Activated CD4-positive, alpha-beta T cell treated with anti-CD3 and anti-CD28 coated beads for 36 hours (primary cell): ENCODE measurements at regions not wholly inside any gene's neighbourhood (a gene's known extent, or its start where the extent isn't known, plus 50 kb on each side); places are given as distances from the start of the nearest gene placed in this dataset.

Source experiments
- ATAC-seq: fragments of 200-7000 bp; cut with Tn5 transposase; one replicate; pipeline ENCODE4 v1.10.0; 2021; ENCODE audit warnings: mild to moderate bottlenecking, moderate library complexity
- CTCF ChIA-PET: fragments of 350-600 bp; sonication (Branson Sonifier 250); formaldehyde crosslinking; loops from one replicate; lab custom pipeline; 2021; ENCODE audit warnings: antibody characterized with exemption; lab: Charles Lee
- POLR2A ChIA-PET: fragments of 350-600 bp; sonication (Branson Sonifier 250); formaldehyde crosslinking; loops from one replicate; lab custom pipeline; 2021; ENCODE audit warnings: antibody characterized with exemption, inconsistent platforms; lab: Charles Lee
- DNase-seq: peaks from one replicate; pipeline ENCODE4 v3.0.0-alpha.2; 2020
- H3K27ac Mint-ChIP-seq: one replicate; pipeline ENCODE4 v1.8.0; 2021; ENCODE audit warnings: mixed read lengths
- H3K27me3 Mint-ChIP-seq: one replicate; pipeline ENCODE4 v1.8.0; 2021; ENCODE audit warnings: mixed read lengths
- H3K36me3 Mint-ChIP-seq: one replicate; pipeline ENCODE4 v1.8.0; 2021; ENCODE audit warnings: low read depth, mixed read lengths
- H3K4me1 Mint-ChIP-seq: one replicate; pipeline ENCODE4 v1.8.0; 2021; ENCODE audit warnings: mixed read lengths
- H3K4me3 Mint-ChIP-seq: one replicate; pipeline ENCODE4 v1.8.0; 2021; ENCODE audit warnings: mild to moderate bottlenecking, moderate library complexity, mixed read lengths
- H3K9me3 Mint-ChIP-seq: one replicate; pipeline ENCODE4 v1.8.0; 2021; ENCODE audit warnings: low read depth, mixed read lengths
- intact Hi-C, 2 experiments: fragments of 100-400 bp; cut with DNase I in 1 of 2; cut with micrococcal nuclease in 1 of 2; formaldehyde crosslinking; loops; one replicate each; pipeline versions ENCODE4 v1.14.2 to v1.15.1; 2022 to 2024; cut with DNase I, micrococcal nuclease

DNA sequence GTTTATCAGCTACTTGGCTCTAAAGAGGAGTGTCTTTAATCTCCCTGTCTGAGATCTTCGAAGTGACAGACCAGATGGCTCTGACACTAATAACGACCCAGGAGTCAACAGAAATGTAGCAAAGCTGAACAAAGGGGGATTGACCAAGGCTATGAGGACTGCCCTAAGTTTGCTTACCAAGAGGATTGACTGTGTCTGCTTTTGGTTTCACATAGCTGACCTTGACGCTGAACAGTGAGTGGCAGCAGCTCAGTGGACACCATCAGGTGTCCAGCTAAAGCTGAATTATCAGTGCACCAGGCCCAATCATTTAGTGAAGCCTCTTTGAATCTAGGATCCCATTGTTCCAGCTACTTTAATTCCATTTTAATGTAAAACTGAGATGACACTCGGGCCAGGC, 262.6 kb downstream of the COX7C start:
- no peak for DNase-seq
- POLR2A ChIA-PET: no interaction called here
- Mint-ChIP-seq H3K4me1 (no peaks in the 10 kb centered on the region), H3K4me3 (no peak overlapping the region), H3K9me3 (no peaks in the 10 kb centered on the region), H3K27ac (no peak overlapping the region), H3K27me3 (peaks cover 6% of the 10 kb centered on the region), H3K36me3 (no peaks in the 10 kb centered on the region)
- intact Hi-C loops: loop anchor here (1.0 to 2.0 kb wide), 4 partner anchors 86 to 520 kb away; no protein-coding TSS in a partner anchor
- ATAC-seq: no peak
- CTCF ChIA-PET: interaction anchor here (0.6 to 1.6 kb wide), 12 partner anchors 8 to 503 kb away, joined by 3 to 25 read pairs (median 3); no protein-coding TSS in a partner anchor

- Mint-ChIP-seq H3K4me1 (no peaks in the 10 kb centered on the region), H3K4me3 (no peak overlapping the region), H3K9me3 (no peaks in the 10 kb centered on the region), H3K27me3 (peaks cover 5% of the 10 kb centered on the region), H3K27ac (no peak overlapping the region), H3K36me3 (no peaks in the 10 kb centered on the region)
- ATAC-seq (peak; percentile 97), DNase-seq (peak; percentile 55)
- POLR2A ChIA-PET: no interaction called here
- CTCF ChIA-PET: interaction anchor here (0.5 to 1.6 kb wide), 12 partner anchors 8 to 499 kb away, joined by 3 to 25 read pairs (median 3); no protein-coding TSS in a partner anchor
- intact Hi-C loops: loop anchor here (1.0 to 2.0 kb wide), 6 partner anchors 86 to 520 kb away; no protein-coding TSS in a partner anchor
Measured at GRCh38 chr5:86880785-86881492, 263.2 kb downstream of the COX7C start.

GRCh38 chr5:86881493-86882090, 263.9 kb downstream of the COX7C start:
- no peaks in the 10 kb centered on the region for H3K36me3 Mint-ChIP-seq
- POLR2A ChIA-PET: no interaction called here
- H3K27me3 Mint-ChIP-seq: peaks cover 3% of the 10 kb centered on the region
- no peaks in the 10 kb centered on the region for H3K4me1 Mint-ChIP-seq
- no peaks in the 10 kb centered on the region for H3K9me3 Mint-ChIP-seq
- no peak for DNase-seq
- intact Hi-C loops: loop anchor here (1.0 to 2.0 kb wide), 5 partner anchors 85 to 519 kb away; no protein-coding TSS in a partner anchor
- ATAC-seq: no peak
- H3K27ac Mint-ChIP-seq: no peak overlapping the region
- no peak overlapping the region for H3K4me3 Mint-ChIP-seq
- CTCF ChIA-PET: interaction anchor here (0.5 kb wide), 1 partner anchor 86 kb away, joined by 3 read pairs; no protein-coding TSS in a partner anchor

DNA sequence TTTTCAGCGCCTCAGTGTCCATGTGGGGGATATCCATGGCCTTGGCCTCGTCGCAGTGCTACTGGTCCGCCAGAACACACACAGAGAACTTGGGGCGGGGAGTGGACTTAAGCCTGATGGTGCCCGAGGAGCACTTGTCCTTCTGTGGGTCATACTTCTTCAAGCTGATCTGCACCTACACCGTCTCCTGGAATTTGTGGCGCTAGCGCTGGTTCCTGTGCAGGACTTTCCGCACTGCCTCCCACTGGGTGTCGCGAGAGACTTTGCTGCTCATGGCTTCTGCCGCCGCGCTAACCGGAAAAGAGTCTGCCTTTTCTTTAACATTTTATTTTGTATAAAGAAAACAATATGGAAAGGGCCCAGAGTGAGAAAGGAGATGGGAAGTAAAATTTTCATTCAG, 266.9 kb downstream of the COX7C start:
- Mint-ChIP-seq H3K36me3 (no peaks in the 10 kb centered on the region), H3K27me3 (peaks cover 3% of the 10 kb centered on the region), H3K9me3 (no peaks in the 10 kb centered on the region), H3K4me3 (no peak overlapping the region), H3K4me1 (no peaks in the 10 kb centered on the region), H3K27ac (no peak overlapping the region)
- CTCF ChIA-PET: no interaction called here
- intact Hi-C loops: no loop called here
- POLR2A ChIA-PET: no interaction called here
- ATAC-seq: no peak
- no peak for DNase-seq

DNA sequence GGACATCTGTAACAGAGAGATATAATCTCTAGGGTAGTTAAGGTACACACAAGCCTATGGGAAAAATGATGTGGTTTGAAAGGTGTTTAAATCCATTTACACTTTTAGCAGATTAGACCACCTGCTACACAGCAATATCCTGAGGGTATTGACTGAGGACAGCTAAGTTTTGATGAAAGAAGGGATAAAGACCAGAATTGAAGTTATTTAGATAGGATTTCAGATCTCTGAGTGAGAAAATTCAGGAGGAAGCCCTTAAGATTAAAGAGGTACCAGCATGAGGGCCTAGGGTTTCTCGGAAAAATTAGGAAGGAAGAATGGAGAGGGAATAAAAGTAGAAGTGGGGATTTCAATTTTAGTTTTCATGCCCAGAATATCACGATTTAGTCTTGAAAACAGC, 267.3 kb downstream of the COX7C start:
- Mint-ChIP-seq H3K4me3 (no peak overlapping the region), H3K27me3 (peaks cover 3% of the 10 kb centered on the region), H3K4me1 (no peaks in the 10 kb centered on the region), H3K9me3 (no peaks in the 10 kb centered on the region), H3K36me3 (no peaks in the 10 kb centered on the region), H3K27ac (no peak overlapping the region)
- no peak for DNase-seq
- intact Hi-C loops: no loop called here
- ATAC-seq: no peak
- CTCF ChIA-PET: no interaction called here
- POLR2A ChIA-PET: no interaction called here

DNA sequence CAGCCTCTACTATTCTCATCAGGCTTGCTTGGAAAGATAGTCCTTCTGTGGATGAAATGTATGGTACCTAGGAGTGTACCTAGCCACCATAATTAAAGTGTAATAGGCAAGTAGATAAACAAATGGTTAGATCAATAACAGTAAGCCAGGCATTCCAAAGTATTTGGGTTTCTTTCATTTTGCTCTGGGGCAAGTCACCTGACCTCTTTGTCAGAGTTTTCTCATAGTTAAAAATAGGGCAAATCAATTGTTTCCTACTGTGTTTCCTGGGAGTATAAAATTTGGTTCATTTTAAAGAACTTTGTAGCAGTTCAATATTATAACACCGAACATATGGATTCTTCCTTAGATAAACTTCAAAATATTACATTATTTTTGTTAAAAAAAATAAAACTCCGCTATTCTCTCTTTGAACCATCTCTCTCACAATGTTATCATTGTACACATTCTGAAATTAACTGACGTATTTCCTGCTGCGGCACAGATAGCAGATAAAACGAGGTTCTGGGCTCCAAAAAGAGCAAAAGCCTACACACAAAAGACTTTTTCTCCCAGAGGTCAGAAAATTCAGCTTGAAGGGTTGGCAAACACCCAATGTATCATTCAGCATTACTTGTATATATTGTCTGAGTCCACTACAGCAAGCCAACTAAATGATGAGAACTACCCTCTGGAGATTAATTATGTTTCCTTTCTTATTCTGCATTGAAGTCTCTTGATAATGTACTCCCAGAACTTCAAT, 267.9 kb downstream of the COX7C start:
- POLR2A ChIA-PET: no interaction called here
- CTCF ChIA-PET: no interaction called here

GRCh38 chr5:86890375-86890774, 272.6 kb downstream of the COX7C start:
- Mint-ChIP-seq H3K4me1 (no peaks in the 10 kb centered on the region), H3K27ac (no peak overlapping the region), H3K36me3 (no peaks in the 10 kb centered on the region), H3K27me3 (peaks cover 3% of the 10 kb centered on the region), H3K4me3 (no peak overlapping the region), H3K9me3 (no peaks in the 10 kb centered on the region)
- intact Hi-C loops: no loop called here
- ATAC-seq (no peak), DNase-seq (no peak)
- ChIA-PET CTCF (no interaction called here), POLR2A (no interaction called here)

More for the DNA sequence above, 267.9 kb downstream of the COX7C start:
- H3K9me3 Mint-ChIP-seq: no peaks in the 10 kb centered on the region
- H3K36me3 Mint-ChIP-seq: no peaks in the 10 kb centered on the region
- DNase-seq (no peak), ATAC-seq (no peak)
- H3K27me3 Mint-ChIP-seq: peaks cover 3% of the 10 kb centered on the region
- no peak overlapping the region for H3K27ac Mint-ChIP-seq
- H3K4me1 Mint-ChIP-seq: no peaks in the 10 kb centered on the region
- intact Hi-C loops: no loop called here
- no peak overlapping the region for H3K4me3 Mint-ChIP-seq

GRCh38 chr5:86894056-86894455, 276.3 kb downstream of the COX7C start:
- no peaks in the 10 kb centered on the region for H3K27me3 Mint-ChIP-seq
- H3K27ac Mint-ChIP-seq: no peak overlapping the region
- ChIA-PET CTCF (no interaction called here), POLR2A (no interaction called here)
- DNase-seq: no peak
- no peak overlapping the region for H3K4me3 Mint-ChIP-seq
- no peaks in the 10 kb centered on the region for H3K4me1 Mint-ChIP-seq
- intact Hi-C loops: no loop called here
- no peaks in the 10 kb centered on the region for H3K36me3 Mint-ChIP-seq
- no peaks in the 10 kb centered on the region for H3K9me3 Mint-ChIP-seq
- no peak for ATAC-seq

- H3K4me1 Mint-ChIP-seq: no peaks in the 10 kb centered on the region
- ChIA-PET CTCF (interaction anchor here (0.9 kb wide), 1 partner anchor 16 kb away, joined by 3 read pairs; no protein-coding TSS in a partner anchor), POLR2A (no interaction called here)
- H3K27me3 Mint-ChIP-seq: peaks cover 6% of the 10 kb centered on the region
- H3K9me3 Mint-ChIP-seq: no peaks in the 10 kb centered on the region
- no peak for DNase-seq
- H3K4me3 Mint-ChIP-seq: no peak overlapping the region
- H3K27ac Mint-ChIP-seq: no peak overlapping the region
- intact Hi-C loops: no loop called here
- no peak for ATAC-seq
- no peaks in the 10 kb centered on the region for H3K36me3 Mint-ChIP-seq
Measured at GRCh38 chr5:86896916-86897315, 279.2 kb downstream of the COX7C start.

- ChIA-PET CTCF (no interaction called here), POLR2A (no interaction called here)
- ATAC-seq (no peak), DNase-seq (no peak)
- intact Hi-C loops: no loop called here
- H3K36me3 Mint-ChIP-seq: no peaks in the 10 kb centered on the region
- H3K27me3 Mint-ChIP-seq: peaks cover 17% of the 10 kb centered on the region
- H3K4me1 Mint-ChIP-seq: no peaks in the 10 kb centered on the region
- H3K9me3 Mint-ChIP-seq: no peaks in the 10 kb centered on the region
- no peak overlapping the region for H3K4me3 Mint-ChIP-seq
- H3K27ac Mint-ChIP-seq: no peak overlapping the region
Measured at GRCh38 chr5:86909418-86910295, 291.9 kb downstream of the COX7C start.

DNA sequence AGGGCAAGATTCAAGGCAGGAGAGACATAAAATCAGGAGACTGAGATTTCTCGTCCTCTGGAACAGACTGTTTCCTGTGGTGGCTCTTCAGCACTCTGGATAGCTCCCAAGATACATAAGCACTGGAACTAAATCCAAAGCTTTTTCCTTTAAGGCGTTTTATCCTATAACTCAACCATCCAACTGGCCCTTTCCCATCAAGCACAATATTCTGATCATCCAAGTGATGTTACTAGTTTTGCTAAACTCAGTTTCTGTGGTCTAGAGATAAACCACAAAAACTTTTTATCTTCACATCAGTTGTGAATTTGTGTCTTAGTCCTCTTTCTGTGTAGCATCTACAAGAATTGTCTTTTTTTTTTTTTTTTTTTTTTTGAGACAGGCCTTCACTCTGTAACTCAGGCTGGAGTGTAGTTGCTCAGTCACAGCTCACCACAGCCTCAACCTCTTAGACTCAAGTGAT, 299.4 kb downstream of the COX7C start:
- ATAC-seq (peak; percentile 70), DNase-seq (peak; percentile 13)
- Mint-ChIP-seq H3K4me3 (no peak overlapping the region), H3K36me3 (no peaks in the 10 kb centered on the region), H3K4me1 (peaks cover 4% of the 10 kb centered on the region), H3K9me3 (no peaks in the 10 kb centered on the region), H3K27me3 (peaks cover 7% of the 10 kb centered on the region), H3K27ac (no peak overlapping the region)
- ChIA-PET CTCF (no interaction called here), POLR2A (no interaction called here)
- intact Hi-C loops: loop anchor here in 1 of 2 experiments (5.0 kb wide), 1 partner anchor 205 kb away; no protein-coding TSS in a partner anchor
